ENCODE measurements at regions not wholly inside any gene's neighbourhood (a gene's known extent, or its start where the extent isn't known, plus 50 kb on each side); places are given as distances from the start of the nearest gene placed in this dataset.

DNA sequence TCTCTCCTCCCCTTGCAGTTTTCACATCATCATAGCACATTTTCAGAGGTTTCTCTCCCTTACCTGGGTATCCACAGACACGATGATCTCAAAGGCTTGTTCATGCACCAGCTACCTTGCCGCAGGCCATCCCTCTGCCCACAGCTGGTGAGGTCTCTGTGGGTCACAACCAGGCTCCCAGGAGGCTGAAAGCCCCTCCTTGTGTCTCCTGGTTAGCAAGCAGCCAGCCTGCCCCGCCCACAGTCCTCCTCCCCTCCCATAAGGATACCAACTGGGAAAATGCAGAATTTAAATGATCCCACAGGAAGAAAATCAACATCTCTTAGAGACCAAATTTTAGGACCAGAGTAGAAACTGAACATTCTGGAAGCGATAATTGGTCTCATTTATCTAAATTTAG lies 213.5 kb upstream of the PPP2R3A start:
- no TSS peak for BruUV-seq (replicated peaks)
- Mint-ChIP-seq H3K36me3 (ENCODE audit: insufficient read depth, unreplicated experiment) (no peaks in the 10 kb centered on the region), H3K9me3 (ENCODE audit: unreplicated experiment) (no peaks in the 10 kb centered on the region), H3K27me3 (ENCODE audit: insufficient read depth, unreplicated experiment) (peaks cover 18% of the 10 kb centered on the region), H3K27ac (ENCODE audit: unreplicated experiment) (no peak overlapping the region), H3K4me3 (ENCODE audit: unreplicated experiment) (no peak overlapping the region), H3K4me1 (ENCODE audit: low read depth, unreplicated experiment) (no peaks in the 10 kb centered on the region)
- Histone ChIP-seq H3K4me3 (ENCODE audit: low read depth, low read length) (no peak overlapping the region), H3K4me1 (no peaks in the 10 kb centered on the region), H3K36me3 (ENCODE audit: control insufficient read depth, insufficient read depth, low read length) (no peaks in the 10 kb centered on the region), H3K27me3 (replicated peaks; ENCODE audit: control insufficient read depth, insufficient read depth, low read length) (no peaks in the 10 kb centered on the region; the same call in 1 of the 2 replicates), H3K9me3 (no peaks in the 10 kb centered on the region)
- POLR2A ChIA-PET, result no interaction called here
- CTCF ChIA-PET, result no interaction called here
- intact Hi-C loops (cut with micrococcal nuclease; ENCODE audit: unreplicated experiment), result no loop called here
- TF ChIP-seq, protein P1, sequence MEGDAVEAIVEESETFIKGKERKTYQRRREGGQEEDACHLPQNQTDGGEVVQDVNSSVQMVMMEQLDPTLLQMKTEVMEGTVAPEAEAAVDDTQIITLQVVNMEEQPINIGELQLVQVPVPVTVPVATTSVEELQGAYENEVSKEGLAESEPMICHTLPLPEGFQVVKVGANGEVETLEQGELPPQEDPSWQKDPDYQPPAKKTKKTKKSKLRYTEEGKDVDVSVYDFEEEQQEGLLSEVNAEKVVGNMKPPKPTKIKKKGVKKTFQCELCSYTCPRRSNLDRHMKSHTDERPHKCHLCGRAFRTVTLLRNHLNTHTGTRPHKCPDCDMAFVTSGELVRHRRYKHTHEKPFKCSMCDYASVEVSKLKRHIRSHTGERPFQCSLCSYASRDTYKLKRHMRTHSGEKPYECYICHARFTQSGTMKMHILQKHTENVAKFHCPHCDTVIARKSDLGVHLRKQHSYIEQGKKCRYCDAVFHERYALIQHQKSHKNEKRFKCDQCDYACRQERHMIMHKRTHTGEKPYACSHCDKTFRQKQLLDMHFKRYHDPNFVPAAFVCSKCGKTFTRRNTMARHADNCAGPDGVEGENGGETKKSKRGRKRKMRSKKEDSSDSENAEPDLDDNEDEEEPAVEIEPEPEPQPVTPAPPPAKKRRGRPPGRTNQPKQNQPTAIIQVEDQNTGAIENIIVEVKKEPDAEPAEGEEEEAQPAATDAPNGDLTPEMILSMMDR (IDR thresholded peaks at IDR 0.05; ENCODE audit: insufficient read depth in 1 of 2, low read depth in 1 of 2, low read length in 1 of 2, severe bottlenecking in 1 of 2, unreplicated experiment in 1 of 2), result no peak
- DNase-seq, result no peak

DNA sequence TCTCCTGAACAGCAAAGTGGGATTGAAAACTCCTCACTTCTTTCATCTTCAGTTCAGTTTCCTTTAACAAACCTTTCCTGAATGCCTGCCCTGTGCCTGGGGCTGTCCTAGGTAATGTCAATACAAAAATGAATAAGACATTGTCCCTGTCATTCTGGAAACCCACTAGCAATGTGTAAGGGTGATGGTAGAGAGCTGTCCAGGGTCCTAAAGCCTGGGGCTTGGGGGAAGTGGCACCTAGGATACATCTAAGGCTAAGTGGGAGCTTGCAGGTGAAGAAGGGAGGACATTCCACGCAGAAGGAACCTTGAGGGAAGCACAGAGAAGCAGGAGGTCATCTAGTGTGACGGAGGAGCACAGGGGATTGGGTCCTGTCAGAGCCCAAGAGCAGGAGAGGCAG lies 212.7 kb upstream of the PPP2R3A start:
- CTCF ChIA-PET, result no interaction called here
- Histone ChIP-seq H3K36me3 (ENCODE audit: control insufficient read depth, insufficient read depth, low read length) (no peaks in the 10 kb centered on the region), H3K4me1 (no peaks in the 10 kb centered on the region), H3K9me3 (no peaks in the 10 kb centered on the region), H3K27me3 (replicated peaks; ENCODE audit: control insufficient read depth, insufficient read depth, low read length) (no peaks in the 10 kb centered on the region; the same call in 1 of the 2 replicates), H3K4me3 (ENCODE audit: low read depth, low read length) (no peak overlapping the region)
- peak in 1 of 2 experiments; percentile 10 for DNase-seq
- Mint-ChIP-seq H3K36me3 (ENCODE audit: insufficient read depth, unreplicated experiment) (no peaks in the 10 kb centered on the region), H3K27me3 (ENCODE audit: insufficient read depth, unreplicated experiment) (peaks cover 15% of the 10 kb centered on the region), H3K4me1 (ENCODE audit: low read depth, unreplicated experiment) (no peaks in the 10 kb centered on the region), H3K9me3 (ENCODE audit: unreplicated experiment) (no peaks in the 10 kb centered on the region), H3K4me3 (ENCODE audit: unreplicated experiment) (no peak overlapping the region), H3K27ac (ENCODE audit: unreplicated experiment) (no peak overlapping the region)
- no TSS peak for BruUV-seq (replicated peaks)
- TF ChIP-seq, protein P1 (IDR thresholded peaks at IDR 0.05; ENCODE audit: insufficient read depth in 1 of 2, low read depth in 1 of 2, low read length in 1 of 2, severe bottlenecking in 1 of 2, unreplicated experiment in 1 of 2), result no peak
- intact Hi-C loops (cut with micrococcal nuclease; ENCODE audit: unreplicated experiment), result no loop called here
- POLR2A ChIA-PET, result no interaction called here

DNA sequence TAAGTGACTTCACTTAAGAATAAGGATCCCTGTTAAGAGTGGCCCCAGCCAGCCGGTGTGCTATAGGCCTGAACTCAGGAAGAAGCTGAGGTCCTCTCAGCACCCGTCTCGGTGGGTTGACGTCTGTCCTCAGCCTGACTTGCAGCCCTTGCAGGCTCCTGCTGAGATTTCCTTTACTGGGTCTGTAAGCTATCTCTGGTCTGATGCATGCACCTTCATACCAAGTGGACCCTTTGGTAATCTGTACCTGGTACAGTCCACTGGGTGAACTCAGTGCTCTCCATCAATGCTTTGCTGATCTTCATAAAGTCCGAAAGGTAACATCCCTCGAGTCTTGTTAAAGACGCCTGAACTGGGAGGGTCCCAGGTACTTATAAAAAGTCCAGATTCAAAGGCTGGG lies 212.0 kb upstream of the PPP2R3A start:
- Histone ChIP-seq H3K4me1 (no peaks in the 10 kb centered on the region), H3K27me3 (replicated peaks; ENCODE audit: control insufficient read depth, insufficient read depth, low read length) (no peaks in the 10 kb centered on the region; the same call in 1 of the 2 replicates), H3K36me3 (ENCODE audit: control insufficient read depth, insufficient read depth, low read length) (no peaks in the 10 kb centered on the region), H3K4me3 (ENCODE audit: low read depth, low read length) (no peak overlapping the region), H3K9me3 (no peaks in the 10 kb centered on the region)
- POLR2A ChIA-PET, result no interaction called here
- Mint-ChIP-seq H3K9me3 (ENCODE audit: unreplicated experiment) (no peaks in the 10 kb centered on the region), H3K27ac (ENCODE audit: unreplicated experiment) (no peak overlapping the region), H3K4me3 (ENCODE audit: unreplicated experiment) (no peak overlapping the region), H3K36me3 (ENCODE audit: insufficient read depth, unreplicated experiment) (no peaks in the 10 kb centered on the region), H3K4me1 (ENCODE audit: low read depth, unreplicated experiment) (no peaks in the 10 kb centered on the region), H3K27me3 (ENCODE audit: insufficient read depth, unreplicated experiment) (peaks cover 15% of the 10 kb centered on the region)
- no peak for DNase-seq
- CTCF ChIA-PET, result no interaction called here
- TF ChIP-seq, protein P1 (IDR thresholded peaks at IDR 0.05; ENCODE audit: insufficient read depth in 1 of 2, low read depth in 1 of 2, low read length in 1 of 2, severe bottlenecking in 1 of 2, unreplicated experiment in 1 of 2), result no peak
- intact Hi-C loops (cut with micrococcal nuclease; ENCODE audit: unreplicated experiment), result no loop called here
- BruUV-seq (replicated peaks), result no TSS peak

Measured in Caco-2 (cell line).